ENCODE measurements at regions not wholly inside any gene's neighbourhood (a gene's known extent, or its start where the extent isn't known, plus 50 kb on each side); places are given as distances from the start of the nearest gene placed in this dataset.

DNA sequence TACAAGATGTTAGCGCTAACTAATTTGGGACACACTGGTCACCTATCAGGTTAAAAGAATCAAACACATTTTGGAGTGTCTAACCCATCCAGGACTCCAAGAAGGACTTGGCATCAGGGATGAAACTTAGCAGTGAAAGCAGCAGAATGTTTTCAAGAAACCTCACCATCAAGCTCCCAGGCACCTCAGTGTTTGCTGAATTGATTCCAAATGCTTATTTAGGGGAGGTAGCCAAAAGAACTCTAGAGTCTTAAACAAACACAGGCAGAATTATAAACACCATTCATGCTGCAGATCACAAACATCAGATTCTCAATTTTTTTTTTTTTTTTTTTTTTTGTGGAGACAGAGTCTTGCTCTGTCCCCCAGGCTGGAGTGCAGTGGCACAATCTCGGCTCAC lies 122.8 kb upstream of the UXS1 start:
- H3K9me3 ChIP-seq (replicated peaks; ENCODE audit: insufficient read depth, low read length), result no peaks in the 10 kb centered on the region
- no peak for TF ChIP-seq EZH2phosphoT487 (IDR thresholded peaks at IDR 0.05; ENCODE audit: low read length)
- TF ChIP-seq, protein P1, sequence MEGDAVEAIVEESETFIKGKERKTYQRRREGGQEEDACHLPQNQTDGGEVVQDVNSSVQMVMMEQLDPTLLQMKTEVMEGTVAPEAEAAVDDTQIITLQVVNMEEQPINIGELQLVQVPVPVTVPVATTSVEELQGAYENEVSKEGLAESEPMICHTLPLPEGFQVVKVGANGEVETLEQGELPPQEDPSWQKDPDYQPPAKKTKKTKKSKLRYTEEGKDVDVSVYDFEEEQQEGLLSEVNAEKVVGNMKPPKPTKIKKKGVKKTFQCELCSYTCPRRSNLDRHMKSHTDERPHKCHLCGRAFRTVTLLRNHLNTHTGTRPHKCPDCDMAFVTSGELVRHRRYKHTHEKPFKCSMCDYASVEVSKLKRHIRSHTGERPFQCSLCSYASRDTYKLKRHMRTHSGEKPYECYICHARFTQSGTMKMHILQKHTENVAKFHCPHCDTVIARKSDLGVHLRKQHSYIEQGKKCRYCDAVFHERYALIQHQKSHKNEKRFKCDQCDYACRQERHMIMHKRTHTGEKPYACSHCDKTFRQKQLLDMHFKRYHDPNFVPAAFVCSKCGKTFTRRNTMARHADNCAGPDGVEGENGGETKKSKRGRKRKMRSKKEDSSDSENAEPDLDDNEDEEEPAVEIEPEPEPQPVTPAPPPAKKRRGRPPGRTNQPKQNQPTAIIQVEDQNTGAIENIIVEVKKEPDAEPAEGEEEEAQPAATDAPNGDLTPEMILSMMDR (IDR thresholded peaks at IDR 0.05; ENCODE audit: low read length), result no peak
- TF ChIP-seq EZH2 (optimal IDR thresholded peaks at IDR 0.05; ENCODE audit: low read depth, low read length), result no peak
- H4K20me1 ChIP-seq (ENCODE audit: insufficient read depth, low read length), result no peaks in the 10 kb centered on the region
- no peaks in the 10 kb centered on the region for H3F3A ChIP-seq (ENCODE audit: insufficient read depth, low read length)
- H3K9ac ChIP-seq (ENCODE audit: low read length), result no peak overlapping the region
- H3K9me2 ChIP-seq (replicated peaks; ENCODE audit: insufficient read depth, low read length), result no peaks in the 10 kb centered on the region
- no peaks in the 10 kb centered on the region for H3K79me2 ChIP-seq (ENCODE audit: low read length)
- H3K4me2 ChIP-seq (ENCODE audit: low read depth, low read length), result no peak overlapping the region
- no peak overlapping the region for H2AFZ ChIP-seq (ENCODE audit: low read length)
- H3K4me1 ChIP-seq (ENCODE audit: low read length), result no peaks in the 10 kb centered on the region
- H3K36me3 ChIP-seq (replicated peaks; ENCODE audit: insufficient read depth, low read length), result no peaks in the 10 kb centered on the region
- H3K4me3 ChIP-seq (ENCODE audit: low read length), result no peak overlapping the region
- no peak overlapping the region for H3K27ac ChIP-seq (ENCODE audit: low read length)
- H3K27me3 ChIP-seq (replicated peaks; ENCODE audit: insufficient read depth, low read length), result no peaks in the 10 kb centered on the region
- no peak for DNase-seq

DNA sequence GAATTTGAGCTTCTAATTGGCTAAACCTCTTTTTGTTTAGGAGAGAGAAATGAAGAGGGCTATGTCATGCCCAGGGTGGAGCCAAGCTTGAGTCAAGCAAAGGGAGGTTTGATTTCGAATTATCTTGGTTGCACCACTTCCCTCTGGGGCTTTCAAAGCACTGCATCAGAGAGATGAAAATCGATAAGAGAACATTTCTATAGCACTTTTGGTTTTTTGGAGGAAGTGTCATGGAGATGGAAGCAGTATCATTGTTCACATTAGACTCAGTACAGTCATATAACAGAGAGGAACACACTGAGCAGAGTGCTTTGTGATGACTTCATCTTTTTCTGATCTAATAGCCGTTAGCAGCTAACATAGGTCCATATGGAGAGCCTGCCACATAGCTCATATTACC lies 120.3 kb upstream of the UXS1 start:
- no peak for TF ChIP-seq EZH2phosphoT487 (IDR thresholded peaks at IDR 0.05; ENCODE audit: low read length)
- TF ChIP-seq, protein P1 (IDR thresholded peaks at IDR 0.05; ENCODE audit: low read length), result no peak
- no peak for TF ChIP-seq EZH2 (optimal IDR thresholded peaks at IDR 0.05; ENCODE audit: low read depth, low read length)
- DNase-seq, result no peak

DNA sequence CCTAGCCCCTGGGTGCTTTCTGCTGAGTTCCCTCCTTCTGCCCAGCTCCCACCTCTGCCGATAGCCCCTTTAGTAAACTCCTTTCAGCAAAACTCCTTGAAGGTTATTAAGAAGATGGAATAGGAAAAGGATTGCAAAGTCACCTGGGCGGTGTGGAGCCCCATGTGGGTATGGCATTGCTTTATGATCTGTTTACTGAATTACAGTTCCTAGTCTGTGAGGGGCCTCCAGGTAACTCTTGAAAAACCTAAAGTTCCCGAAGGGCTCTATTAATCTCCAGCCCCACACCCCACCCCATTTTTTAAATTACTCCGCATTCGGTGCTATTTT lies 116.9 kb upstream of the UXS1 start:
- no peak for DNase-seq
- Histone ChIP-seq H3K27me3 (replicated peaks; ENCODE audit: insufficient read depth, low read length) (no peaks in the 10 kb centered on the region), H3K27ac (ENCODE audit: low read length) (no peak overlapping the region), H4K20me1 (ENCODE audit: insufficient read depth, low read length) (no peaks in the 10 kb centered on the region), H3K9ac (ENCODE audit: low read length) (no peak overlapping the region), H3K9me3 (replicated peaks; ENCODE audit: insufficient read depth, low read length) (no peaks in the 10 kb centered on the region), H3K79me2 (ENCODE audit: low read length) (no peaks in the 10 kb centered on the region), H3F3A (ENCODE audit: insufficient read depth, low read length) (no peaks in the 10 kb centered on the region), H3K4me2 (ENCODE audit: low read depth, low read length) (no peak overlapping the region), H3K36me3 (replicated peaks; ENCODE audit: insufficient read depth, low read length) (no peaks in the 10 kb centered on the region), H3K4me1 (ENCODE audit: low read length) (no peaks in the 10 kb centered on the region), H3K9me2 (replicated peaks; ENCODE audit: insufficient read depth, low read length) (no peaks in the 10 kb centered on the region), H2AFZ (ENCODE audit: low read length) (no peak overlapping the region), H3K4me3 (ENCODE audit: low read length) (no peak overlapping the region)
- TF ChIP-seq EZH2phosphoT487 (IDR thresholded peaks at IDR 0.05; ENCODE audit: low read length) (no peak), EZH2 (optimal IDR thresholded peaks at IDR 0.05; ENCODE audit: low read depth, low read length) (no peak)
- TF ChIP-seq, protein P1 (IDR thresholded peaks at IDR 0.05; ENCODE audit: low read length), result no peak

More for the DNA sequence above, 120.3 kb upstream of the UXS1 start:
- no peaks in the 10 kb centered on the region for H3K9me2 ChIP-seq (replicated peaks; ENCODE audit: insufficient read depth, low read length)
- no peaks in the 10 kb centered on the region for H3K79me2 ChIP-seq (ENCODE audit: low read length)
- H3K4me1 ChIP-seq (ENCODE audit: low read length), result no peaks in the 10 kb centered on the region
- H3K9me3 ChIP-seq (replicated peaks; ENCODE audit: insufficient read depth, low read length), result no peaks in the 10 kb centered on the region
- H4K20me1 ChIP-seq (ENCODE audit: insufficient read depth, low read length), result no peaks in the 10 kb centered on the region
- H3K36me3 ChIP-seq (replicated peaks; ENCODE audit: insufficient read depth, low read length), result no peaks in the 10 kb centered on the region
- H3K4me2 ChIP-seq (ENCODE audit: low read depth, low read length), result no peak overlapping the region
- no peaks in the 10 kb centered on the region for H3K27me3 ChIP-seq (replicated peaks; ENCODE audit: insufficient read depth, low read length)
- H3K4me3 ChIP-seq (ENCODE audit: low read length), result no peak overlapping the region
- no peak overlapping the region for H3K9ac ChIP-seq (ENCODE audit: low read length)
- no peak overlapping the region for H3K27ac ChIP-seq (ENCODE audit: low read length)
- no peaks in the 10 kb centered on the region for H3F3A ChIP-seq (ENCODE audit: insufficient read depth, low read length)
- no peak overlapping the region for H2AFZ ChIP-seq (ENCODE audit: low read length)

Data from MM.1S (cell line).